ENCODE measurements at regions not wholly inside any gene's neighbourhood (a gene's known extent, or its start where the extent isn't known, plus 50 kb on each side); places are given as distances from the start of the nearest gene placed in this dataset.

GRCh38 chr13:111654531-111654930 is 334.1 kb downstream of the TEX29 start:
- DNase-seq, result no peak
- CTCF ChIA-PET, result no interaction called here

DNA sequence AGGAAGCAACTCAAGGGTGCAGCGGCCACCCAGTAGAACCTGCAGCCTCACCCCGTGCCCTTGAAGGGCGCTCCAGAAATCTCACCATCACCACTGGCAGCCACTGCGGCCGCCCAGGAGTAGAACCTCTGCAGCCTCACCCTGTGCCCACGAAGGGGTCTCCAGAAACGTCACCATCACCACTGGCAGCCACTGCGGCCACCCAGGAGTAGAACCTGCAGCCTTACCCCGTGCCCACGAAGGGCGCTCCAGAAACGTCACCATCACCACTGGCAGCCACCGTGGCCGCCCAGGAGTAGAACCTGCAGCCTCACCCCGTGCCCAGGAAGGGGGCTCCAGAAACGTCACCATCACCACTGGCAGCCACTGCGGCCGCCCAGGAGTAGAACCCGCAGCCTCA is 336.0 kb downstream of the TEX29 start:
- Histone ChIP-seq H3K4me2 (no peak overlapping the region), H2AFZ (ENCODE audit: low read depth) (no peak overlapping the region), H3F3A (replicated peaks; ENCODE audit: insufficient read depth) (no peaks in the 10 kb centered on the region), H3K9ac (no peak overlapping the region), H3K27ac (ENCODE audit: low read depth in 2 of 2, low read length in 1 of 2) (no peak overlapping the region), H4K20me1 (ENCODE audit: insufficient read depth) (no peaks in the 10 kb centered on the region), H3K4me3 (ENCODE audit: low read depth in 2 of 2, low read length in 1 of 2) (no peak overlapping the region), H3K79me2 (ENCODE audit: insufficient read depth) (no peaks in the 10 kb centered on the region), H3K9me2 (no peaks in the 10 kb centered on the region), H3K27me3 (ENCODE audit: insufficient read depth) (no peaks in the 10 kb centered on the region; the same call in 1 of the 2 replicates), H3K9me3 (no peaks in the 10 kb centered on the region), H3K4me1 (ENCODE audit: control insufficient read depth in 1 of 2, insufficient read depth in 2 of 2, low read depth in 1 of 2, low read length in 1 of 2) (no peaks in the 10 kb centered on the region), H3K36me3 (replicated peaks in 1 of 2; ENCODE audit: control insufficient read depth in 1 of 2, insufficient read depth in 2 of 2, low read length in 1 of 2) (no peaks in the 10 kb centered on the region)
- 35% methylated on average over 2 of the region's 19 CpGs for WGBS (ENCODE audit: low lambda C conversion rate)
- POLR2A ChIA-PET, result no interaction called here
- TF ChIP-seq CHD2 (IDR thresholded peaks at IDR 0.05; ENCODE audit: low read length, partially characterized antibody) (no peak), POLR2AphosphoS5 (IDR thresholded peaks at IDR 0.05; ENCODE audit: low read depth, low read length) (no peak), EZH2phosphoT487 (IDR thresholded peaks at IDR 0.05; ENCODE audit: borderline replicate concordance, low read depth) (no peak), TEAD4 (IDR thresholded peaks at IDR 0.05; ENCODE audit: borderline replicate concordance, insufficient read depth) (no peak), SIN3A (IDR thresholded peaks at IDR 0.05; ENCODE audit: borderline replicate concordance, low read depth, low read length) (no peak), FOXJ3 (CRISPR knock-in tag; IDR thresholded peaks at IDR 0.05) (no peak), REST (IDR thresholded peaks at IDR 0.05; ENCODE audit: low read depth, low read length) (no peak), NRF1 (IDR thresholded peaks at IDR 0.05; ENCODE audit: low read depth, low read length) (no peak), CTCF (IDR thresholded peaks at IDR 0.05) (no peak)
- DNase-seq, result no peak
- CTCF ChIA-PET, result no interaction called here

More at GRCh38 chr13:111654531-111654930, 334.1 kb downstream of the TEX29 start:
- no peaks in the 10 kb centered on the region for H3K9me3 ChIP-seq
- H3K4me2 ChIP-seq, result no peak overlapping the region
- no peaks in the 10 kb centered on the region for H3K36me3 ChIP-seq (replicated peaks in 1 of 2; ENCODE audit: control insufficient read depth in 1 of 2, insufficient read depth in 2 of 2, low read length in 1 of 2)
- no peaks in the 10 kb centered on the region for H4K20me1 ChIP-seq (ENCODE audit: insufficient read depth)
- WGBS (ENCODE audit: low lambda C conversion rate), result 18% methylated on average over 7 of the region's 8 CpGs
- H3K4me3 ChIP-seq (ENCODE audit: low read depth in 2 of 2, low read length in 1 of 2), result no peak overlapping the region
- POLR2A ChIA-PET, result no interaction called here
- no peaks in the 10 kb centered on the region for H3F3A ChIP-seq (replicated peaks; ENCODE audit: insufficient read depth)
- H3K79me2 ChIP-seq (ENCODE audit: insufficient read depth), result no peaks in the 10 kb centered on the region
- H2AFZ ChIP-seq (ENCODE audit: low read depth), result no peak overlapping the region
- H3K4me1 ChIP-seq (ENCODE audit: control insufficient read depth in 1 of 2, insufficient read depth in 2 of 2, low read depth in 1 of 2, low read length in 1 of 2), result no peaks in the 10 kb centered on the region
- TF ChIP-seq MEF2A (IDR thresholded peaks at IDR 0.05; ENCODE audit: borderline replicate concordance, low read depth) (no peak), RAD21 (IDR thresholded peaks at IDR 0.05; ENCODE audit: low read length) (no peak), RFX5 (IDR thresholded peaks at IDR 0.05; ENCODE audit: low read length) (no peak)
- H3K9ac ChIP-seq, result no peak overlapping the region
- H3K9me2 ChIP-seq, result no peaks in the 10 kb centered on the region
- H3K27ac ChIP-seq (ENCODE audit: low read depth in 2 of 2, low read length in 1 of 2), result no peak overlapping the region
- no peaks in the 10 kb centered on the region; the same call in 1 of the 2 replicates for H3K27me3 ChIP-seq (ENCODE audit: insufficient read depth)

Measured in SK-N-SH (cell line).